HEK293T (cell line): ENCODE measurements at regions not wholly inside any gene's neighbourhood (a gene's known extent, or its start where the extent isn't known, plus 50 kb on each side); places are given as distances from the start of the nearest gene placed in this dataset.

Experiments
- CTCF ChIA-PET: fragments of 350-600 bp; formaldehyde crosslinking; extraction: SDS; loops from one replicate; lab custom pipeline; 2021; ENCODE audit warnings: antibody characterized with exemption, inconsistent platforms; lab: Yijun Ruan, JAX
- POLR2A ChIA-PET: fragments of 350-600 bp; formaldehyde crosslinking; extraction: SDS; loops from one replicate; lab custom pipeline; 2020; ENCODE audit warnings: antibody characterized with exemption, inconsistent platforms; lab: Yijun Ruan, JAX
- DNase-seq: peaks from one replicate; pipeline ENCODE4 v3.0.0; 2012; ENCODE audit warnings: mixed read lengths; ENCODE audit errors: extremely low spot score
- ARNT ChIP-seq: fragments of 450-650 bp; IDR thresholded peaks from 2 replicates; pipeline ENCODE4 v1.6.1; 2017; ENCODE audit warnings: mild to moderate bottlenecking
- BHLHE40 ChIP-seq: fragments of 450-650 bp; IDR thresholded peaks from 2 replicates; pipeline ENCODE4 v1.6.1; 2016; ENCODE audit warnings: mild to moderate bottlenecking, moderate library complexity, borderline replicate concordance
- CTBP1 ChIP-seq: fragments of 450-650 bp; IDR thresholded peaks from 2 replicates; pipeline ENCODE4 v1.6.1; 2016; ENCODE audit warnings: borderline replicate concordance
- ELF4 ChIP-seq: fragments of 450-650 bp; IDR thresholded peaks from 2 replicates; pipeline ENCODE4 v1.6.1; 2017; ENCODE audit warnings: antibody characterized with exemption
- FOXA1 ChIP-seq: fragments of 450-650 bp; IDR thresholded peaks from 2 replicates; pipeline ENCODE4 v1.6.1; 2016; ENCODE audit warnings: mild to moderate bottlenecking
- FOXK2 ChIP-seq: fragments of 450-650 bp; IDR thresholded peaks from 2 replicates; pipeline ENCODE4 v1.6.1; 2016; ENCODE audit warnings: mild to moderate bottlenecking
- FOXM1 ChIP-seq: fragments of 450-650 bp; IDR thresholded peaks from 2 replicates; pipeline ENCODE4 v1.6.1; 2017; ENCODE audit warnings: mild to moderate bottlenecking, borderline replicate concordance
- HDGF ChIP-seq: fragments of 450-650 bp; IDR thresholded peaks from 2 replicates; pipeline ENCODE4 v1.6.1; 2017; ENCODE audit warnings: antibody characterized with exemption, borderline replicate concordance
- L3MBTL2 ChIP-seq: fragments of 450-650 bp; conservative IDR thresholded peaks from 2 replicates; pipeline ENCODE4 v1.6.1; 2016; ENCODE audit warnings: mild to moderate bottlenecking
- LEF1 ChIP-seq: fragments of 450-650 bp; IDR thresholded peaks from 2 replicates; pipeline ENCODE4 v1.6.1; 2017; ENCODE audit warnings: mild to moderate bottlenecking, borderline replicate concordance
- NFRKB ChIP-seq: fragments of 450-650 bp; IDR thresholded peaks from 2 replicates; pipeline ENCODE4 v1.6.1; 2016; ENCODE audit warnings: mild to moderate bottlenecking, moderate library complexity
- SP1 ChIP-seq: fragments of 450-650 bp; IDR thresholded peaks from 2 replicates; pipeline ENCODE4 v1.6.1; 2017
- SUZ12 ChIP-seq: fragments of 450-650 bp; IDR thresholded peaks from 2 replicates; pipeline ENCODE4 v1.6.1; 2016; ENCODE audit warnings: mild to moderate bottlenecking
- TARDBP ChIP-seq: fragments of 450-650 bp; IDR thresholded peaks from 2 replicates; pipeline ENCODE4 v1.6.1; 2016
- ZNF384 ChIP-seq: fragments of 450-650 bp; IDR thresholded peaks from 2 replicates; pipeline ENCODE4 v1.6.1; 2016
- TF ChIP-seq, protein P1 (sequence below): fragments of 450-650 bp; IDR thresholded peaks from 2 replicates; pipeline ENCODE4 v1.6.1; 2016

DNA sequence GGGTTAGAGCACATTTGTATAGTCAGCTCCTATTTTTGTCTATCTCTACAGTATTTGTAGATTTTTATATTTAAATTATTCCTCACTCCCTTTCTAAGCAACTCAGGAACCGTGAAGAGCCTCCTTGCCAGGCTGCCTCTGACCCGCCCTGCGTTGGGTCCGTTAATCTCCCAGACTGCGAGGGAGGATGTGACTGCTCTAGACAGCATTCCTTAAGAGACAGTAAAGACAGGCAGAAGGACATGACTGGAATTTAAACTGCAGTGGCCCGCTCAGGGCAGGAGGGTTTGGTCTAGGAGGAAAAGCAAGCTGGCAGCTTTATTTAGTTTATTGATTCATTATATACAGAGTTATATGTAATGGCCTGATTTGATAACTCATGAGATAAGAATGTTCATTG is 413.7 kb downstream of the TMEM135 start:
- ChIA-PET CTCF (no interaction called here), POLR2A (no interaction called here)
- no peak for DNase-seq
- TF ChIP-seq ELF4 (no peak), FOXA1 (no peak), CTBP1 (no peak), NFRKB (no peak), FOXM1 (no peak), ZNF384 (no peak), LEF1 (no peak), SUZ12 (no peak), ARNT (no peak), BHLHE40 (no peak), L3MBTL2 (no peak)
- TF ChIP-seq, protein P1, sequence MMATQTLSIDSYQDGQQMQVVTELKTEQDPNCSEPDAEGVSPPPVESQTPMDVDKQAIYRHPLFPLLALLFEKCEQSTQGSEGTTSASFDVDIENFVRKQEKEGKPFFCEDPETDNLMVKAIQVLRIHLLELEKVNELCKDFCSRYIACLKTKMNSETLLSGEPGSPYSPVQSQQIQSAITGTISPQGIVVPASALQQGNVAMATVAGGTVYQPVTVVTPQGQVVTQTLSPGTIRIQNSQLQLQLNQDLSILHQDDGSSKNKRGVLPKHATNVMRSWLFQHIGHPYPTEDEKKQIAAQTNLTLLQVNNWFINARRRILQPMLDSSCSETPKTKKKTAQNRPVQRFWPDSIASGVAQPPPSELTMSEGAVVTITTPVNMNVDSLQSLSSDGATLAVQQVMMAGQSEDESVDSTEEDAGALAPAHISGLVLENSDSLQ: no peak

DNA sequence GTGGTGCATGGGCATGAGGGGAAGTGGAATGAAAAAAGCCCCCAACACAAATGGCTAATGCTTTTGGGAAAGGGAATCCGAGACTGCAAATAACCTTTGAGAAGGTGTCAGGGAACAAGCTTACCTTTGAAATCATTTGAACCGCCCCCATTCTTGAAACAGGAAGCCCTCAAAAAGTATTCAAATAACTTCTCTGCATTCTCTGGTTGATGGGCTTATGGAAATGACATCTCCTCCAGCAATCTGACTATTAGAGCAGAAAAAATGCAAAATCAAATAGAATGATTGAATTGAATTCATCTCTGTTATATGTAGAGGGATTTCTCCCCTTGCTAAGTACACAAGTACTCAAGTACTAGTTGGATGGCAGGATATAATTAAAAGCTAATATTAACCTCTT is 409.9 kb downstream of the TMEM135 start:
- ChIA-PET POLR2A (no interaction called here), CTCF (no interaction called here)
- TF ChIP-seq CTBP1: no peak
- no peak for DNase-seq

DNA sequence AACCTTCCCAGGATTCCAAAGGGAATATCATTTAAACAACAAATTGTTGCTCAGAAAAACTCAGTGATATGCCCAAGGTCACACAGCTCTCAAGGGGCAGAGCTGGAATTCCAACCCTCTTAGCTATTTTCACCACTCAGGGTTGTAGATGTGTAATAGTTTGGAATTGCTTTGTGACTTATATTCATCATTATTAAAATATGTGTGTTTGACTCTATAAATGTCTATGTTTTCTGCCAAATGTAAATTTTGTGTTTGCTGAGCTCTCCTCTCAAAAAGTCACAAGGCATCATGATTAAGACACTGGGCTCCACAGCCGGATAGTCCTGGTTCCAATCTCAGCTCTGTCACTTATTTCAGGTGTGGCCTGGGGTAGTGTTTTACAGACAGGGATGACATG is 407.3 kb downstream of the TMEM135 start:
- CTCF ChIA-PET: no interaction called here
- no peak for DNase-seq
- POLR2A ChIA-PET: no interaction called here
- TF ChIP-seq TARDBP (no peak), SUZ12 (no peak), FOXA1 (no peak), ARNT (no peak), SP1 (no peak), BHLHE40 (no peak), HDGF (no peak), ZNF384 (no peak), NFRKB (no peak), LEF1 (no peak), CTBP1 (no peak), ELF4 (no peak)
- TF ChIP-seq, protein P1: no peak

DNA sequence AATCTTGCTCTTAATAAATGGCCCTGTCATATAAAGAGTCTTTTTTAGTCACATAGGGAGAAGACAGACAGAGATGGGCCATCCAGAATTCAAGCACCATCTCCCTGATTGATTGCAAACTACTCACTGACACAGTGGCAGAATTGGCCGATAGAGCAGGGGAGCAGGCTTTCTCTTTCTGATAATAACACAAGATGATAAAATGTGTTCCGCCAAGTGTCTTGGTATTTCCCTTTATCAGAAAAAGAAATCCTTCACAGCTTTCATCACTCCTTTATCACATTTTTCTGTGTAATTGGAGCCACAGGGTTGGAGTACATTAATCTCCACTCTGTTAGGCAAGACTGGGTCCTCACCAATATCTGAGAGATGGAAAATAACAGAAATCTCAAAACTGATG is 406.0 kb downstream of the TMEM135 start:
- ChIA-PET POLR2A (no interaction called here), CTCF (no interaction called here)
- TF ChIP-seq HDGF (no peak), FOXK2 (no peak), FOXA1 (no peak), TARDBP (no peak), SP1 (no peak), ARNT (no peak), LEF1 (no peak)
- no peak for DNase-seq

DNA sequence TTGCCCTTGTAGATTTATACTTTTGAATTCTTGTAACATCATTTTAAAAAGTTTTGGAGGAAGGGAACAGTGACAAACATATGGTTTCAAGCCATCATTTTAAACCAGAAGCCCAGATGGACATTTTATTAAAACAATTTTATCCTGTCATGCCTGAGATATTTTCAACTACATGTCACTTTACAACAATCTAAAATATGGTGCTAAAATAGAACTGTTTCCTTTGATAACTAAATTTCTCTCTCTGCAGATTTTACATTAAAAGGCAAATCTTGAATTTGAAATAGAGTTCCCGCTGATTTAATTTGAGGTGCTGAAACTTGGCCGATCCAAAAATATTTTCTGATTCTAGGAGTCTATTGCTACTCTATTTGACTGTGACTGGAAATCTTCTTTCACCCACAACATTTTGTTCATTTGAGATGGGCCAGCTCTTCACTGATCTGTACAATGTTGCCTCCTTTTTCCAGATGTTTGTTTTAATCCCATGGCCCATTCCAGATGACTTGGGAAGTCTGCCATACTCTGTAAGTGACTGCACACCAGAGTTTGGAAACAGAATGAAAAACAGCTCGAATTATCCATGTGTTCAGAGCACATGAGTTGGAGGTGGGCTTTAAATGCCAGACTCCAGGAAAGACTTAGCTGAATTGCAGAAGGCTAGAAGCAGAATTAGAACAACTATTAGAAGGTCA is 402.5 kb downstream of the TMEM135 start:
- POLR2A ChIA-PET: no interaction called here
- CTCF ChIA-PET: interaction anchor here (0.6 kb wide), 1 partner anchor 342 kb away, joined by 3 read pairs; no protein-coding TSS in a partner anchor
- DNase-seq: no peak
- no peak for TF ChIP-seq ARNT
- no peak for TF ChIP-seq LEF1
- no peak for TF ChIP-seq NFRKB
- no peak for TF ChIP-seq SP1
- TF ChIP-seq HDGF: no peak
- no peak for TF ChIP-seq TARDBP
- no peak for TF ChIP-seq FOXM1
- TF ChIP-seq SUZ12: no peak
- TF ChIP-seq ELF4: no peak
- TF ChIP-seq FOXK2: no peak
- no peak for TF ChIP-seq BHLHE40
- no peak for TF ChIP-seq ZNF384

DNA sequence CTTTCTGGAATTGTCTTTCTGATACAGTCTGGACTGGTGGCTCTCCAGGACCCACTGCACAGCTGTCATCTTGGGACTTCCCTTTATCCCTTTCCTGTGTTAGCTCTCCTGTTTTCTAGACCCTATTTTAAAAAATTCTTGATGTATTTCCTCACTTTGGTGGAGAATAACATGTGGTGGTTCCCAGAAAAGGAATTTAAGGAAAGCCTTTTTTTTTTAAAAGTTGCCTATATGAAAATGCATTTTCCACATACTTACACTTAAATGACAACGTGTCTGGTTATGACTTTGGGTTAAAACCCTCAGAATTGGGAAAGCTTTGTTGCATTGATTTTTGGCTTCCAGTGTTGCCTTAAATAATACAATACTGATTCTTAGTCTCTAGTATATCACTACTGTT is 400.7 kb downstream of the TMEM135 start:
- no peak for DNase-seq
- no peak for TF ChIP-seq HDGF
- TF ChIP-seq, protein P1: no peak
- no peak for TF ChIP-seq ZNF384
- TF ChIP-seq FOXA1: no peak
- TF ChIP-seq SUZ12: no peak
- no peak for TF ChIP-seq TARDBP
- no peak for TF ChIP-seq FOXK2
- no peak for TF ChIP-seq L3MBTL2
- no peak for TF ChIP-seq ELF4
- ChIA-PET POLR2A (no interaction called here), CTCF (no interaction called here)

DNA sequence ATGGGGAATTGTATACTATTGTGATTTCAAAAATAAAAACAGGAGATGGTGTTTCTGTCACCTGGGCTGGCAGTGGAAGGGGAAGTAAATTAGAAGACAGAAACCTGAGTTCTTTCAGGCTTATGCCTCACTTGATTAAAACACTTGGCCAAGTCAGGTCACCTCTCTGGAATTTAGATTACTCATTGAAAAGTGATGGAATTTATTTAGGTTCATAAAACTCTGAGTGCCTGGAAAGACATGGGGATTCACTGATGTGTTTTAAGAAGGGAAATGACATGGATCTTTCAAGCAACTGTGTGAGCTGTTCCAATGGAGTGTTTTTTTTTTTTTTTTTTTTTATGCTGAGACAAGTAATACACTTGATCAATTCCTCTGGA is 400.1 kb downstream of the TMEM135 start:
- CTCF ChIA-PET: no interaction called here
- POLR2A ChIA-PET: no interaction called here
- no peak for DNase-seq
- no peak for TF ChIP-seq SP1
